ENCODE measurements at regions not wholly inside any gene's neighbourhood (a gene's known extent, or its start where the extent isn't known, plus 50 kb on each side); places are given as distances from the start of the nearest gene placed in this dataset.
"Not testable (repeated sequence)": the region's sequence is repeated elsewhere in the genome, so short reads cannot be mapped to it uniquely, and the experiment has no call there.

DNA sequence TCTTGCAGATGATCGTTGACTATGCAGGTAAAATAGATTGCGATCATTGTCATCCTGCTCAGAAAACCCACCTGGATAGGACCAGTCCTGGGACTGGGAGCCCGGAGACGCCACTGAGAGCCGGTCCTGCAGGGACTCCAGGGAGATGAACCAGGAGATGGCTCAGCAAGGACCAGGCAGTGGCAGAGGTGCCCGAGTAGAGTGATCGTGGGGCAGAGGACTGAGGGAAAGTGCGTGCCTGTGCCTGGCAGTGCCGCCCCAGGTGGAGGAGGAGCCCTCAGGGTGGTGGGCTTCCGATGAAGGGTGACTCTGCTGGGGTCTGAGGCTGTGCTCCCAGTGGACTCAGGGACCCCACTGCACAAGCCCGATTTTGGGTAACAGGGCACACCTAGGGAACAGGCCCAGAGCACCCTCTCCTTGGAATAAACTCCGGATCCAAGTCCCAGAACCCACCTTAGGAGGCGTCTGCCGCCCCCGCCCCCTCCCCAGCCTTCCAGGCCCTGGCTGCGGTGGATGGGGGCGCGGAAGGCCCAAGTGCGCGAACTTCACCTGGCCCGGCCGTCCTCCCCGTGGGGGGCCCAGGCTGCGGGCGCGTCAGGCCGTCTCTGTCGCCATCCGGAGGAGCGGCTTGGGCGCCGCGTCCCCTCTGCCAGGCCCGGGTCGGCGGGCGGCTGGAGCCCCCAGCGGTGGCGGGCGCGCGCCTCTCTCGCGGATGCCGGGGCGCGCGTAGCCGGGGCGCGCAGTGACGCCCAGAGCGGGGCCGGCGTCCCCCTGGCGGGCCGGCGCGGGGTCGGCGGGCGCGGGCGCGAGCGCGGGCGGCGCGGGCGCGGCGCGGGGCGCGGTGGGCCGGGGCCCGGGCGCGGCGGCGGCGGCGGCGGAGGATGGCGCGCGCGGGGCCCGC, 1338.8 kb downstream of the BRD1 start:
- Histone ChIP-seq H3K36me3 (ENCODE audit: control insufficient read depth in 5 of 5, insufficient read depth in 5 of 5, low read length in 5 of 5) (no peaks in the 10 kb centered on the region), H3K9me3 (ENCODE audit: control insufficient read depth in 5 of 5, low read length in 5 of 5) (no peaks in the 10 kb centered on the region), H3K27me3 (ENCODE audit: control insufficient read depth in 5 of 5, insufficient read depth in 4 of 5, low read length in 5 of 5) (peaks cover 27 to 64% (median 37%) of the 10 kb centered on the region in 5 donors), H3K27ac (ENCODE audit: low read depth, low read length) (no peak overlapping the region), H3K4me1 (ENCODE audit: control insufficient read depth in 5 of 5, insufficient read depth in 5 of 5, low read length in 5 of 5) (peaks cover 0 to 11% (median 2%) of the 10 kb centered on the region in 5 donors), H3K4me3 (ENCODE audit: low read depth in 1 of 5, low read length in 5 of 5) (no peak overlapping the region), H3K9ac (ENCODE audit: low read length in 5 of 5) (no peak overlapping the region)

DNA sequence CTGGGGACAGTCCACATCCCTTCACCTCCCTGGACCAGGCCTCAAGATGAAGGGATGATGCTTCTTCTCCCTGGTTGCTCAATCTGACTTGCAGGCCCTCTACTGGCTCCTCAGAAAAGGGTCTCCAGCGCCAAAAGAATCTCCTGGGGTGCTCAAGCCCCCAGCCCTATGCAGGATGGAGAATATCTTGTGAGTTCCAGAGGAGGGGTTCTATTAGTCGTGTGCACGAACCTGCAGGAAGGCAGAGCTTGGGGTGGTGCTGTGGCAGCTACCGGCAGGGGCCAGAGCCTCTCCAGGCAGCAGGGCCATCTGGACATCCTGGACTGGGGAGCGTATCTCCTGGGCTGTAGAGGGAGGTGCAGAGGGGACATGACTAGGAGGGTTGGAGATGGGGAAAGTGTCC, 1339.5 kb downstream of the BRD1 start:
- no peak overlapping the region for H3K4me3 ChIP-seq (ENCODE audit: low read depth in 1 of 5, low read length in 5 of 5)
- H3K9me3 ChIP-seq (ENCODE audit: control insufficient read depth in 5 of 5, low read length in 5 of 5) = no peaks in the 10 kb centered on the region
- peaks cover 0 to 11% (median 2%) of the 10 kb centered on the region in 5 donors for H3K4me1 ChIP-seq (ENCODE audit: control insufficient read depth in 5 of 5, insufficient read depth in 5 of 5, low read length in 5 of 5)
- H3K27me3 ChIP-seq (ENCODE audit: control insufficient read depth in 5 of 5, insufficient read depth in 4 of 5, low read length in 5 of 5) = peaks cover 27 to 60% (median 37%) of the 10 kb centered on the region in 5 donors
- H3K27ac ChIP-seq (ENCODE audit: low read depth, low read length) = no peak overlapping the region
- no peak overlapping the region for H3K9ac ChIP-seq (ENCODE audit: low read length in 5 of 5)
- no peaks in the 10 kb centered on the region for H3K36me3 ChIP-seq (ENCODE audit: control insufficient read depth in 5 of 5, insufficient read depth in 5 of 5, low read length in 5 of 5)

DNA sequence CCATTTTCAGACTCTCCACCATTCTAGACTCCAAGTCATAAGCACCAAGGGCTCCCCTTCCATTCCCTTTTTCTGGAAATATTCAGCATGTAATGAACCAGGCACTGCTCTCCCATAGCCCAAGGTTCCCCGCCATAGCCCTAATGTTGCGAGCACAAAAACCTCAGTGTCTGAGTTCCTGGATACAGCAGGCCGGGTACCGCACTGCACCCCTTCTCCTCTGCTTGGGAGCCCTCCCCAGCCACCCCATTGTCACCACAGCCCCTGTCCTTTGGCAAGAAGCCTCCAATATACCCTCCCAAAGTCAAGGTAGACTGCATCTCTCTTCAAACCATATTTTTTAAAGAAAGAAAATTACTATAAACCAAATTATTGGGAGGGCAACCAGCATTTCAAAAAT, 1341.1 kb downstream of the BRD1 start:
- peaks cover 0 to 10% (median 2%) of the 10 kb centered on the region in 5 donors for H3K4me1 ChIP-seq (ENCODE audit: control insufficient read depth in 5 of 5, insufficient read depth in 5 of 5, low read length in 5 of 5)
- no peak overlapping the region for H3K27ac ChIP-seq (ENCODE audit: low read depth, low read length)
- no peak overlapping the region for H3K4me3 ChIP-seq (ENCODE audit: low read depth in 1 of 5, low read length in 5 of 5)
- H3K9me3 ChIP-seq (ENCODE audit: control insufficient read depth in 5 of 5, low read length in 5 of 5) = no peaks in the 10 kb centered on the region
- H3K27me3 ChIP-seq (ENCODE audit: control insufficient read depth in 5 of 5, insufficient read depth in 4 of 5, low read length in 5 of 5) = peaks cover 27 to 51% (median 33%) of the 10 kb centered on the region in 5 donors
- H3K36me3 ChIP-seq (ENCODE audit: control insufficient read depth in 5 of 5, insufficient read depth in 5 of 5, low read length in 5 of 5) = no peaks in the 10 kb centered on the region
- H3K9ac ChIP-seq (ENCODE audit: low read length in 5 of 5) = no peak overlapping the region

DNA sequence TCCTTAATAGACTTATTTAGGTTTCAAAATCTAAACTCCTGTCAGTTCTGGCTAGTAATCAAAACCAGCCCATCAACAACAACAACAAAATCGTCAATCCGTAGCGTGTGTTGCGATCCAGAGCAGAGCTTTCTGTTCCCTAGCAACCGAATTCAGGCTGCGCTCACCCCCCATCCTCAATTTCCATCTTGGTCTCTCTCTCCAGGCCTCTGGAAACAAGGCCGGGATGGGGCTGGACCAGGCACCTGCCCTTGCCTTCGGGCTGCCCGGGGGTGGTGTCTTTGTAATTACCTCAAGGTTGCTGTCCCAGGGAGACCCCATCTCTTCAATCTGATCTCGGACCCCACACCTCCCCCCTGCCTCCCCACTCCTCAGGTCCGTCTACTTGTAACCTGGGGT, 1341.5 kb downstream of the BRD1 start:
- Histone ChIP-seq H3K36me3 (ENCODE audit: control insufficient read depth in 5 of 5, insufficient read depth in 5 of 5, low read length in 5 of 5) (no peaks in the 10 kb centered on the region), H3K27ac (ENCODE audit: low read depth, low read length) (no peak overlapping the region), H3K4me1 (ENCODE audit: control insufficient read depth in 5 of 5, insufficient read depth in 5 of 5, low read length in 5 of 5) (peaks cover 0 to 8% (median under 1%) of the 10 kb centered on the region in 5 donors), H3K9me3 (ENCODE audit: control insufficient read depth in 5 of 5, low read length in 5 of 5) (no peaks in the 10 kb centered on the region), H3K27me3 (ENCODE audit: control insufficient read depth in 5 of 5, insufficient read depth in 4 of 5, low read length in 5 of 5) (peaks cover 23 to 47% (median 29%) of the 10 kb centered on the region in 5 donors), H3K9ac (ENCODE audit: low read length in 5 of 5) (no peak overlapping the region), H3K4me3 (ENCODE audit: low read depth in 1 of 5, low read length in 5 of 5) (no peak overlapping the region)

DNA sequence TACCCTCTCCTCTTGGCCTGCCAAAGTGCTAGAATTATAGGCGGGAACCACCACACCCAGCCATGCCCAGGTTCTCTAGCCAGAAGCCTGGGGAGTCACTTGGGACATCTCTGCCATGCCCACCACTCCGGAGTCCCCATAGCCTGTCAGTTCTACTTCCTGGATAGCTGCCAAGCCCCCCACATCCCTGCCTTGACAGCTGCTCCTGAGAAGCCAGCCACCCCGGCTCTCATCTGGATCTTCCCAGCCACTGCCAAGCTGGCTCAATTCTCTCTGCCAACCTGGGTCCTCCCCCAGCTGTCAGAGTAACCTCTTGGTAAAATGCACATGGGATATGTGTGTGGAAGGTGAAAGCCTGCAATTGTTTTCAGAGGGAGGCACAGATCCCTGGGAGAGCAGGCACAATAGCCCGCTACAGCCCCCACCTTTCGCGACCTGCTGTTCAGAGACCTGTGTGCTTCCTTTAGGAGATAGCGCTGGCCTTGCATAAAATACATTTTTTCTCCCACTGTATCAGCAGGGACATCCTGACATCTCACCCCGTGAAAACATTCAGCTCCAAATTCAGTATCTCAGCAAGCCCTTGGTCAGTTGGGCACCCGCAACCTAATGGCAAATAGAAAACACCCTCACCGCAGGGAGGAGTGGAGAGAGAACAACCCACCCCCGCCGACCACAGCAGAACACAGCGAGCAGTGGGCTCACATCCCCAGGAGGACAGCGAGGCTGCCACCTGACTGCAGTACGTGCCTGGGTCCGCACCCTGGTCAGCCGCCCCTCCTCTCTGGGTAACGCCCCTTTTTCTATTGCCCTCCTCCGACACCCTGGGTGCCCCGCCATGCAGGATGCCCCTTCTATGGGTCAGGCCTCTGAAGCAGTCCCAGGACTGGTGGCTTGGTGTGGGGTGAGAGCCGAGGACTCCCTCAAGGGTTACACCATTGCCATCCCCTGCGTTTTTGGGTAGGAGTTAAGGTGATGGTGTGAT, 1342.2 kb downstream of the BRD1 start:
- no peak overlapping the region for H3K27ac ChIP-seq (ENCODE audit: low read depth, low read length)
- no peak overlapping the region for H3K9ac ChIP-seq (ENCODE audit: low read length in 5 of 5)
- H3K4me1 ChIP-seq (ENCODE audit: control insufficient read depth in 5 of 5, insufficient read depth in 5 of 5, low read length in 5 of 5) = peaks cover 0 to 8% (median 0%) of the 10 kb centered on the region in 5 donors
- peaks cover 18 to 41% (median 24%) of the 10 kb centered on the region in 5 donors for H3K27me3 ChIP-seq (ENCODE audit: control insufficient read depth in 5 of 5, insufficient read depth in 4 of 5, low read length in 5 of 5)
- no peaks in the 10 kb centered on the region for H3K9me3 ChIP-seq (ENCODE audit: control insufficient read depth in 5 of 5, low read length in 5 of 5)
- H3K36me3 ChIP-seq (ENCODE audit: control insufficient read depth in 5 of 5, insufficient read depth in 5 of 5, low read length in 5 of 5) = no peaks in the 10 kb centered on the region
- no peak overlapping the region for H3K4me3 ChIP-seq (ENCODE audit: low read depth in 1 of 5, low read length in 5 of 5)

DNA sequence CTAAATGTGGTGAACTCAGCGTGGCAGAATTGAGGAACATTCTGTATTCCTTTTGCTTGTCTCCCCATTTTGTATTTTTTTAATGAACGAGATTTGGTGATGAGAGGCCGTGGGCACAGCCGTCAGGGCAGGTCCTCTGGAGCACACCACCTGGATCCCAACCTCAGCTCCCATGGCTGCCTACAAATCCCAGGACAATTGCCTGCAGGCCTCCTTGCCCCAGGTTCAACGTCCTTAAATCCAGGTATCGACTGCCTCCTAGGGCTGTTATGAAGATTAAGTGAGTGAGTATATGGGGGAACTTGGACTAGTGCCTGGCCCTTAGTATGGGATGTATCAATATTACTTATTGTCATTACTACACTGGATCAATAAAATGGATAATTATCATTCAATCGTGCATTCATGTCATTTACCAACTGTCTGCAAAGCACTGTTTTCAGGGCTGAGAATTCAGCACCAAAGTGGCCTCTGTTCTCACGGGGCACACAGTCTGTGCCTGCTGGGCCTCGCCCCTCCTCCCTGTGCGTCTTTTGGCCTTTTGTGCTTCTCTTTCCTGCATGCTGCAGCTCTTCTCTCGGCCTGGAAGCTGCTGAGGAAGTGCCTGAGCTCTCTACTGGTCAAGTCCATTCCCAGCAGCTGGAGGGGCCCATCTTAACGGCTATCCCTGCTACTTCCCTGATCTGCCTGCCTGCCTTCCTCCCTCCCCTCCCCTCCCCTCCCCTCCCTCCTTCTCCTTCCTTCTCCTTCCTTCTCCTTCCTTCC, 1343.7 kb downstream of the BRD1 start:
- H3K4me3 ChIP-seq (ENCODE audit: low read depth in 1 of 5, low read length in 5 of 5) = no peak overlapping the region
- H3K27ac ChIP-seq (ENCODE audit: low read depth, low read length) = no peak overlapping the region
- peaks cover 15 to 35% (median 23%) of the 10 kb centered on the region in 5 donors for H3K27me3 ChIP-seq (ENCODE audit: control insufficient read depth in 5 of 5, insufficient read depth in 4 of 5, low read length in 5 of 5)
- no peaks in the 10 kb centered on the region for H3K36me3 ChIP-seq (ENCODE audit: control insufficient read depth in 5 of 5, insufficient read depth in 5 of 5, low read length in 5 of 5)
- H3K4me1 ChIP-seq (ENCODE audit: control insufficient read depth in 5 of 5, insufficient read depth in 5 of 5, low read length in 5 of 5) = no peaks in the 10 kb centered on the region
- no peak overlapping the region for H3K9ac ChIP-seq (ENCODE audit: low read length in 5 of 5)
- H3K9me3 ChIP-seq (ENCODE audit: control insufficient read depth in 5 of 5, low read length in 5 of 5) = no peaks in the 10 kb centered on the region

DNA sequence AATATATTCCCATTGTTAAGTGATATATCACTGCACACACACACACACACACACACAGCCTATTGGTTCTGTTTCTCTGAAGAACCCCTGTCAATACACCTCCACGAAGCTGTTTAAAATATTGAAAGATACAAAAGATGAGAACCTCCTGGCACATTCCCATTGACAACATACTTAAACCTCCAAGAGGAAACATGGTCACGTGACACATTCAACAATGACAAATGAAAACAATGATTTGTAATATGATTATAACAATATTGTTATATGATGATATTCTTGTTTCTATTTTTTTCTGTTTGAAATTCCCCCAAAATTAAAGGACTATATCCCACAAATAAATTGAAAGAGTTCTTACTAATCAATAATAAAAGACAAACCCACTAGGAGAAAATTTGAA, 1344.9 kb downstream of the BRD1 start:
- H3K36me3 ChIP-seq (ENCODE audit: control insufficient read depth in 5 of 5, insufficient read depth in 5 of 5, low read length in 5 of 5) = no peaks in the 10 kb centered on the region
- peaks cover 0 to 9% (median 3%) of the 10 kb centered on the region in 5 donors for H3K4me1 ChIP-seq (ENCODE audit: control insufficient read depth in 5 of 5, insufficient read depth in 5 of 5, low read length in 5 of 5)
- H3K4me3 ChIP-seq (ENCODE audit: low read depth in 1 of 5, low read length in 5 of 5) = no peak overlapping the region
- peaks cover 5 to 23% (median 12%) of the 10 kb centered on the region in 5 donors for H3K27me3 ChIP-seq (ENCODE audit: control insufficient read depth in 5 of 5, insufficient read depth in 4 of 5, low read length in 5 of 5)
- H3K9ac ChIP-seq (ENCODE audit: low read length in 5 of 5) = no peak overlapping the region
- no peaks in the 10 kb centered on the region for H3K9me3 ChIP-seq (ENCODE audit: control insufficient read depth in 5 of 5, low read length in 5 of 5)
- no peak overlapping the region for H3K27ac ChIP-seq (ENCODE audit: low read depth, low read length)

DNA sequence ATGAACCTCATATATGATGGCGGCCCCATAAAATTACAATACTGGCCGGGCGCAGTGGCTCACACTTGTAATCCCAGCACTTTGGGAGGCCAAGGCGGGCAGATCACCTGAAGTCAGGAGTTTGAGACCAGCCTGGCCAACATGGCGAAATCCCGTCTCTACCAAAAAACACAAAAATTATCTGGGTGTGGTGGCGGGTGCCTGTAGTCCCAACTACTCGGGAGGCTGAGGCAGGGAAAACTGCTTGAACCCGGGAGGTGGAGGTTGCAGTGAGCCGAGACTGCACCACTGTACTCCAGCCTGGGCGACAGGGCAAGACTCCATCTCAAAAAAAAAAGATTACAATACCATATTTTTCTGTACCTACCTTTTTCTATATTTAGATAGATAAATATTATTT, 1345.5 kb downstream of the BRD1 start:
- H3K9me3 ChIP-seq (ENCODE audit: control insufficient read depth in 5 of 5, low read length in 5 of 5); H3K36me3 ChIP-seq (ENCODE audit: control insufficient read depth in 5 of 5, insufficient read depth in 5 of 5, low read length in 5 of 5); H3K9ac ChIP-seq (ENCODE audit: low read length in 5 of 5); H3K27ac ChIP-seq (ENCODE audit: low read depth, low read length); H3K4me3 ChIP-seq (ENCODE audit: low read depth in 1 of 5, low read length in 5 of 5): not testable (repeated sequence)
- Histone ChIP-seq H3K4me1 (ENCODE audit: control insufficient read depth in 5 of 5, insufficient read depth in 5 of 5, low read length in 5 of 5) (peaks cover 0 to 15% (median 8%) of the 10 kb centered on the region in 5 donors), H3K27me3 (ENCODE audit: control insufficient read depth in 5 of 5, insufficient read depth in 4 of 5, low read length in 5 of 5) (peaks cover 4 to 19% (median 10%) of the 10 kb centered on the region in 5 donors)

DNA sequence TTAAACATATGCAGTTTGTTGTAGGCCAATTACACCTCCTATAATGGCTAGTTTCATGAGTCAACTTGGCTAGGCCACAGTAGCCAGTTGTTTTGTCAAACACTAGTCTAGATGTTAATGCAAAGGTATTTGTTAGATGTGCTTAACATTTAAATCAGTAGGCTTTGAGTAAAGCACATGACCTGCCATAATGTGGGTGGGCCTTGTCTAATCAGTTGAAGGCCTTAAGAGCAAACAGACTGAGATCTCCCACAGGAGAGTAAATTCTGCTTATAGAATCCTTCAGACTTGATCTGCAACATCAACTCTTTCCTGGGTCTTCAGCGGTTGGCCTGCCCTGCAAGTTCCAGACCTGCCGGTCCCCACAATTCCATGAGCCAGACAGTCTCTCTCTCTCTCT, 1345.9 kb downstream of the BRD1 start:
- no peak overlapping the region for H3K27ac ChIP-seq (ENCODE audit: low read depth, low read length)
- H3K36me3 ChIP-seq (ENCODE audit: control insufficient read depth in 5 of 5, insufficient read depth in 5 of 5, low read length in 5 of 5) = no peaks in the 10 kb centered on the region
- H3K4me1 ChIP-seq (ENCODE audit: control insufficient read depth in 5 of 5, insufficient read depth in 5 of 5, low read length in 5 of 5) = peaks cover 0 to 16% (median 10%) of the 10 kb centered on the region in 5 donors
- H3K9me3 ChIP-seq (ENCODE audit: control insufficient read depth in 5 of 5, low read length in 5 of 5) = no peaks in the 10 kb centered on the region
- H3K9ac ChIP-seq (ENCODE audit: low read length in 5 of 5) = no peak overlapping the region
- no peak overlapping the region for H3K4me3 ChIP-seq (ENCODE audit: low read depth in 1 of 5, low read length in 5 of 5)
- H3K27me3 ChIP-seq (ENCODE audit: control insufficient read depth in 5 of 5, insufficient read depth in 4 of 5, low read length in 5 of 5) = peaks cover 0 to 15% (median 7%) of the 10 kb centered on the region in 5 donors
